Caco-2 (cell line): ENCODE measurements at regions not wholly inside any gene's neighbourhood (a gene's known extent, or its start where the extent isn't known, plus 50 kb on each side); places are given as distances from the start of the nearest gene placed in this dataset.
"Not testable (repeated sequence)": the region's sequence is repeated elsewhere in the genome, so short reads cannot be mapped to it uniquely, and the experiment has no call there.

Experiments
- BruUV-seq: library from RNA; stranded (reverse); fragments of 400-500 nt; replicated peaks from 2 replicates; lab custom pipeline; 2021; lab: Mats Ljungman, UMichigan
- CTCF ChIA-PET: fragments of 300-600 bp; sonication (Branson Sonifier 250); formaldehyde crosslinking; loops from one replicate; lab custom pipeline; 2022; ENCODE audit warnings: antibody characterized with exemption; lab: Charles Lee
- POLR2A ChIA-PET: fragments of 300-600 bp; sonication (Branson Sonifier 250); formaldehyde crosslinking; loops from one replicate; lab custom pipeline; 2022; ENCODE audit warnings: antibody characterized with exemption; lab: Charles Lee
- DNase-seq, 2 experiments: peaks; one replicate each; pipeline versions ENCODE4 v3.0.0 to v3.0.0-alpha.2; 2020 to 2022
- H3K27me3 ChIP-seq: replicated peaks from 2 replicates; pipeline ENCODE4 v1.6.0; 2011; ENCODE audit warnings: low read length; ENCODE audit not compliant: control insufficient read depth, insufficient read depth
- H3K36me3 ChIP-seq: 2 replicates; pipeline ENCODE4 v1.5.1; 2011; ENCODE audit warnings: low read length; ENCODE audit not compliant: control insufficient read depth, insufficient read depth
- H3K4me1 ChIP-seq: fragments of 250-450 bp; sonication (Bioruptor Pico); 2 replicates; pipeline ENCODE4 v1.5.1; 2020; ENCODE audit warnings: mild to moderate bottlenecking
- H3K4me3 ChIP-seq: 2 replicates; pipeline ENCODE4 v1.5.1; 2011; ENCODE audit warnings: low read depth, mild to moderate bottlenecking, control low read depth, low read length
- H3K9me3 ChIP-seq: fragments of 250-450 bp; sonication (Bioruptor Pico); 2 replicates; pipeline ENCODE4 v1.5.1; 2020; ENCODE audit warnings: mild to moderate bottlenecking, moderate library complexity
- H3K27ac Mint-ChIP-seq: one replicate; pipeline ENCODE4 v1.8.0; 2022; ENCODE audit warnings: mixed read lengths; ENCODE audit not compliant: unreplicated experiment
- H3K27me3 Mint-ChIP-seq: one replicate; pipeline ENCODE4 v1.8.0; 2022; ENCODE audit warnings: mixed read lengths; ENCODE audit not compliant: insufficient read depth, unreplicated experiment
- H3K36me3 Mint-ChIP-seq: one replicate; pipeline ENCODE4 v1.8.0; 2022; ENCODE audit warnings: mild to moderate bottlenecking, mixed read lengths; ENCODE audit not compliant: insufficient read depth, unreplicated experiment
- H3K4me1 Mint-ChIP-seq: one replicate; pipeline ENCODE4 v1.8.0; 2022; ENCODE audit warnings: low read depth, mixed read lengths; ENCODE audit not compliant: unreplicated experiment
- H3K4me3 Mint-ChIP-seq: one replicate; pipeline ENCODE4 v1.8.0; 2022; ENCODE audit warnings: mild to moderate bottlenecking, moderate library complexity, mixed read lengths; ENCODE audit not compliant: unreplicated experiment
- H3K9me3 Mint-ChIP-seq: one replicate; pipeline ENCODE4 v1.8.0; 2022; ENCODE audit warnings: mixed read lengths; ENCODE audit not compliant: unreplicated experiment
- intact Hi-C: fragments of 100-400 bp; cut with micrococcal nuclease; formaldehyde crosslinking; loops from one replicate; pipeline ENCODE4 v1.10.0; 2022; ENCODE audit not compliant: unreplicated experiment
- TF ChIP-seq, protein P1 (sequence below), 2 experiments: fragments of 200-600 bp in 1 of 2; IDR thresholded peaks; 1 replicate in 1 of 2; 2 replicates in 1 of 2; pipeline versions ENCODE4 v1.5.1 to v1.8.0; 2011 to 2022; ENCODE audit warnings: antibody characterized with exemption in 1 of 2, control low read depth in 1 of 2, inconsistent platforms in 1 of 2, low read depth in 1 of 2, low read length in 1 of 2, mild to moderate bottlenecking in 1 of 2, moderate library complexity in 1 of 2; ENCODE audit not compliant: insufficient read depth in 1 of 2, severe bottlenecking in 1 of 2, unreplicated experiment in 1 of 2

DNA sequence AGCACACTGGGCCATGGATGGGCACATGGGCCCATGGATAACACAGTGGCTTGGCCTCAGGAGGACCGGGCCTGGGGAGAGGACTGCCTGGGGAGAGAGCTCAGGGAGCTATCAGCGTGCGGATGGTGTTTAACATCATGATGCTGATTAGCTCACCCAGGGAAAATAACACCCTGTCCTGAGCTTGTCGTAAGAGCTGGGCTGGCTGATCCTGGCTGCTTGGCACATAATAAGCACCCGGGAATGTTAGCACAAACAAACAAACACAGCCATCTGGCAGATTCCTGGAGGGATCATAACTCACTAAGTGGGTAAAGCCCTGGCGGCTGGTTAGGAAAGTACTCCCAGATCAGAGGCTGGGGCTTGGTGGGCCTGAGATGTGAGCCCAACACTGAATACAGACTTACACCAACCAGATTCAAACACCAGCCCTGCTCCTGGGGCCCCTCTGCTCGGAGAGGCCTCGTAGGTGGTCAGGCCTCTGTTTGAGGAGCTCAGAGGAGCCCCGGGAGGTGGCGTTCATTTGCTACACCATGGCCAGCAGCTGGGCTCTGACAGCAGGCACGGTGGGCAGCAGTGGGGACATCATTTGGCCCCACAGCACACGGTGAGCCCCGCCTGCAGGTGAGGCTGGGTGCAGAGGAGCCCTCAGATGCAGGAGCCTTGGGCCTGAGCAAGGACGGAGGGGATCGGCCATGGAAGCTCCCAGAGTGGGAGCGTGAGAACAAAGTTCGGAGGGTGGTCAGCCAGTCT lies 193.4 kb upstream of the HDAC4 start:
- no peaks in the 10 kb centered on the region for H3K36me3 ChIP-seq
- intact Hi-C loops: no loop called here
- no peaks in the 10 kb centered on the region for H3K27me3 ChIP-seq
- peaks cover 14% of the 10 kb centered on the region for H3K9me3 Mint-ChIP-seq
- no TSS peak for BruUV-seq
- H3K9me3 ChIP-seq: no peaks in the 10 kb centered on the region
- no peak overlapping the region for H3K4me3 Mint-ChIP-seq
- CTCF ChIA-PET: no interaction called here
- H3K27me3 Mint-ChIP-seq: no peaks in the 10 kb centered on the region
- TF ChIP-seq, protein P1, sequence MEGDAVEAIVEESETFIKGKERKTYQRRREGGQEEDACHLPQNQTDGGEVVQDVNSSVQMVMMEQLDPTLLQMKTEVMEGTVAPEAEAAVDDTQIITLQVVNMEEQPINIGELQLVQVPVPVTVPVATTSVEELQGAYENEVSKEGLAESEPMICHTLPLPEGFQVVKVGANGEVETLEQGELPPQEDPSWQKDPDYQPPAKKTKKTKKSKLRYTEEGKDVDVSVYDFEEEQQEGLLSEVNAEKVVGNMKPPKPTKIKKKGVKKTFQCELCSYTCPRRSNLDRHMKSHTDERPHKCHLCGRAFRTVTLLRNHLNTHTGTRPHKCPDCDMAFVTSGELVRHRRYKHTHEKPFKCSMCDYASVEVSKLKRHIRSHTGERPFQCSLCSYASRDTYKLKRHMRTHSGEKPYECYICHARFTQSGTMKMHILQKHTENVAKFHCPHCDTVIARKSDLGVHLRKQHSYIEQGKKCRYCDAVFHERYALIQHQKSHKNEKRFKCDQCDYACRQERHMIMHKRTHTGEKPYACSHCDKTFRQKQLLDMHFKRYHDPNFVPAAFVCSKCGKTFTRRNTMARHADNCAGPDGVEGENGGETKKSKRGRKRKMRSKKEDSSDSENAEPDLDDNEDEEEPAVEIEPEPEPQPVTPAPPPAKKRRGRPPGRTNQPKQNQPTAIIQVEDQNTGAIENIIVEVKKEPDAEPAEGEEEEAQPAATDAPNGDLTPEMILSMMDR (IDR thresholded peaks at IDR 0.05; ENCODE audit: insufficient read depth in 1 of 2, low read depth in 1 of 2, low read length in 1 of 2, severe bottlenecking in 1 of 2, unreplicated experiment in 1 of 2): no peak
- no peak overlapping the region for H3K27ac Mint-ChIP-seq
- H3K36me3 Mint-ChIP-seq: no peaks in the 10 kb centered on the region
- DNase-seq: no peak
- H3K4me1 ChIP-seq: no peaks in the 10 kb centered on the region
- peaks cover 3% of the 10 kb centered on the region for H3K4me1 Mint-ChIP-seq
- POLR2A ChIA-PET: no interaction called here
- H3K4me3 ChIP-seq: no peak overlapping the region

- H3K4me3 Mint-ChIP-seq: no peak overlapping the region
- intact Hi-C loops: no loop called here
- H3K4me1 ChIP-seq: no peaks in the 10 kb centered on the region
- H3K36me3 ChIP-seq: no peaks in the 10 kb centered on the region
- H3K4me1 Mint-ChIP-seq: no peaks in the 10 kb centered on the region
- H3K9me3 Mint-ChIP-seq: peaks cover 14% of the 10 kb centered on the region
- DNase-seq: no peak
- H3K27ac Mint-ChIP-seq: no peak overlapping the region
- H3K9me3 ChIP-seq: no peaks in the 10 kb centered on the region
- H3K36me3 Mint-ChIP-seq: no peaks in the 10 kb centered on the region
- ChIA-PET POLR2A (no interaction called here), CTCF (no interaction called here)
- H3K4me3 ChIP-seq: no peak overlapping the region
- BruUV-seq: no TSS peak
- no peaks in the 10 kb centered on the region for H3K27me3 Mint-ChIP-seq
- TF ChIP-seq, protein P1 (IDR thresholded peaks at IDR 0.05; ENCODE audit: insufficient read depth in 1 of 2, low read depth in 1 of 2, low read length in 1 of 2, severe bottlenecking in 1 of 2, unreplicated experiment in 1 of 2): no peak
- H3K27me3 ChIP-seq: no peaks in the 10 kb centered on the region
Observed at GRCh38 chr2:239593455-239593854, 192.6 kb upstream of the HDAC4 start.

DNA sequence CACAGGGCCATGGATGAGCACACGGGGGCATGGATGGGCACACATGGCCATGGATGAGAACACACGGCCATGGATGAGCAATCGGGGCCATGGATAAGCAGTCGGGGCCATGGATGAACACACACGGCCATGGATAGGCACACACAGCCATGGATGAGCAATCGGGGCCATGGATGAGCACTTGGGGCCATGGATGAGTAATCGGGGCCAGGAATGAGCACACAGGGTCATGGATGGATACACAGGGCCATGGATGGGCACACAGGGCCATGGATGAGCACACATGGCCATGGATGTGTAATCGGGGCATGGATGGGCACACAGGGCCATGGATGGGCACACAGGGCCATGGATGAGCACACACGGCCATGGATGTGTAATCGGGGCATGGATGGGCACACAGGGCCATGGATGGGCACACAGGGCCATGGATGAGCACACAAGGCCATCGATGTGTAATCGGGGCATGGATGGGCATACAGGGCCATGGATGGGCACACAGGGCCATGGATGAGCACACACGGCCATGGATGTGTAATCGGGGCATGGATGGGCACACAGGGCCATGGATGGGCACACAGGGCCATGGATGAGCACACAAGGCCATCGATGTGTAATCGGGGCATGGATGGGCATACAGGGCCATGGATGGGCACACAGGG lies 191.9 kb upstream of the HDAC4 start:
- H3K36me3 ChIP-seq, H3K4me1 ChIP-seq, POLR2A ChIA-PET, H3K27ac Mint-ChIP-seq, H3K4me3 ChIP-seq, intact Hi-C loops, CTCF ChIA-PET, DNase-seq, BruUV-seq, H3K4me3 Mint-ChIP-seq, H3K9me3 ChIP-seq, H3K4me1 Mint-ChIP-seq, H3K36me3 Mint-ChIP-seq, H3K27me3 Mint-ChIP-seq, H3K27me3 ChIP-seq: not testable (repeated sequence)
- H3K9me3 Mint-ChIP-seq: peaks cover 14% of the 10 kb centered on the region
